IMR-90 (cell line): ENCODE measurements at regions not wholly inside any gene's neighbourhood (a gene's known extent, or its start where the extent isn't known, plus 50 kb on each side); places are given as distances from the start of the nearest gene placed in this dataset.

Experiments used
- ATAC-seq: fragments of 200-7000 bp; cut with Tn5 transposase; 2 replicates; pipeline ENCODE4 v1.9.1; 2020; ENCODE audit warnings: low read depth, mild to moderate bottlenecking, moderate library complexity
- BruUV-seq: library from RNA; stranded (reverse); fragments of 400-500 nt; replicated peaks from 2 replicates; lab custom pipeline; 2021; lab: Mats Ljungman, UMichigan
- CTCF ChIA-PET: fragments of 300-600 bp; formaldehyde crosslinking; extraction: SDS; loops from one replicate; lab custom pipeline; 2021; ENCODE audit warnings: antibody characterized with exemption; lab: Yijun Ruan, JAX
- POLR2A ChIA-PET: fragments of 300-600 bp; sonication (Branson Sonifier 250); formaldehyde crosslinking; loops from one replicate; lab custom pipeline; 2022; ENCODE audit warnings: antibody characterized with exemption; ENCODE audit not compliant: unreplicated experiment; lab: Charles Lee
- DNase-seq: peaks from one replicate; pipeline ENCODE4 v3.0.0; 2013
- H2AFZ ChIP-seq: replicated peaks from 2 replicates; pipeline ENCODE3; 2013; ENCODE audit warnings: low read length, mild to moderate bottlenecking; ENCODE audit not compliant: poor library complexity
- H2AK5ac ChIP-seq: 2 replicates; pipeline ENCODE4 v1.6.1; 2013; ENCODE audit warnings: low read depth, low read length, inconsistent platforms
- H2AK9ac ChIP-seq: replicated peaks from 2 replicates; pipeline ENCODE3; 2013; ENCODE audit warnings: mild to moderate bottlenecking, low read depth, low read length, moderate library complexity; ENCODE audit not compliant: poor library complexity
- H2BK120ac ChIP-seq: 2 replicates; pipeline ENCODE4 v1.6.1; 2013; ENCODE audit warnings: low read depth, low read length, inconsistent platforms
- H2BK15ac ChIP-seq: 3 replicates; pipeline ENCODE4 v1.6.1; 2013; ENCODE audit warnings: low read depth, low read length, inconsistent platforms
- H2BK20ac ChIP-seq: 2 replicates; pipeline ENCODE4 v1.6.1; 2013; ENCODE audit warnings: low read depth, mild to moderate bottlenecking, inconsistent platforms, low read length, moderate library complexity
- H2BK5ac ChIP-seq: 2 replicates; pipeline ENCODE4 v1.6.1; 2013; ENCODE audit warnings: mild to moderate bottlenecking, low read depth, low read length, inconsistent platforms; ENCODE audit not compliant: poor library complexity, severe bottlenecking
- H3K14ac ChIP-seq: replicated peaks from 2 replicates; pipeline ENCODE4 v1.6.1; 2013; ENCODE audit warnings: low read depth, low read length, inconsistent platforms
- H3K18ac ChIP-seq: 2 replicates; pipeline ENCODE4 v1.6.1; 2013; ENCODE audit warnings: low read depth, low read length, control low read depth
- H3K23ac ChIP-seq: 2 replicates; pipeline ENCODE4 v1.6.1; 2013; ENCODE audit warnings: low read depth, low read length, inconsistent platforms
- H3K27ac ChIP-seq: 2 replicates; pipeline ENCODE4 v1.5.1; 2013; ENCODE audit warnings: mild to moderate bottlenecking, control low read depth, low read length; ENCODE audit not compliant: insufficient read depth
- H3K27me3 ChIP-seq: 2 replicates; pipeline ENCODE4 v1.6.1; 2013; ENCODE audit warnings: low read length; ENCODE audit not compliant: control insufficient read depth, insufficient read depth
- H3K36me3 ChIP-seq: 2 replicates; pipeline ENCODE4 v1.6.1; 2013; ENCODE audit warnings: low read length, mixed read lengths; ENCODE audit not compliant: control insufficient read depth, insufficient read depth
- H3K4ac ChIP-seq: 2 replicates; pipeline ENCODE4 v1.6.1; 2013; ENCODE audit warnings: low read depth, low read length, inconsistent platforms
- H3K4me1 ChIP-seq: 2 replicates; pipeline ENCODE4 v1.6.1; 2013; ENCODE audit warnings: low read length, mixed read lengths; ENCODE audit not compliant: control insufficient read depth, insufficient read depth
- H3K4me2 ChIP-seq: 2 replicates; pipeline ENCODE4 v1.6.1; 2013; ENCODE audit warnings: low read depth, mild to moderate bottlenecking, control low read depth, low read length, moderate library complexity
- H3K4me3 ChIP-seq: 2 replicates; pipeline ENCODE4 v1.5.1; 2013; ENCODE audit warnings: low read depth, mild to moderate bottlenecking, control low read depth, low read length, moderate library complexity; ENCODE audit not compliant: insufficient read depth
- H3K56ac ChIP-seq: 2 replicates; pipeline ENCODE4 v1.6.1; 2013; ENCODE audit warnings: low read length, inconsistent platforms; ENCODE audit not compliant: insufficient read depth; ENCODE audit errors: extremely low read depth
- H3K79me1 ChIP-seq, 2 experiments: 2 replicates each; pipeline ENCODE4 v1.6.1; 2013; ENCODE audit warnings: low read length in 2 of 2, inconsistent platforms in 1 of 2, low read depth in 1 of 2
- H3K9ac ChIP-seq: 2 replicates; pipeline ENCODE4 v1.6.1; 2013; ENCODE audit warnings: low read depth, low read length, control low read depth
- H3K9me1 ChIP-seq: 2 replicates; pipeline ENCODE4 v1.6.1; 2013; ENCODE audit warnings: low read length, inconsistent platforms; ENCODE audit not compliant: insufficient read depth
- H3K9me3 ChIP-seq: 2 replicates; pipeline ENCODE4 v1.6.1; 2013; ENCODE audit warnings: low read length; ENCODE audit not compliant: control insufficient read depth, insufficient read depth
- H4K20me1 ChIP-seq: 2 replicates; pipeline ENCODE4 v1.6.1; 2013; ENCODE audit warnings: low read length, inconsistent platforms; ENCODE audit not compliant: insufficient read depth
- H4K5ac ChIP-seq: 2 replicates; pipeline ENCODE4 v1.6.1; 2013; ENCODE audit warnings: mild to moderate bottlenecking, low read depth, low read length, control low read depth
- H4K8ac ChIP-seq, 2 experiments: 2 replicates each; pipeline ENCODE4 v1.6.1; 2013; ENCODE audit warnings: low read depth in 2 of 2, low read length in 2 of 2, control low read depth in 1 of 2, inconsistent platforms in 1 of 2
- H4K91ac ChIP-seq: 2 replicates; pipeline ENCODE4 v1.6.1; 2013; ENCODE audit warnings: low read depth, low read length, inconsistent platforms; ENCODE audit not compliant: insufficient read depth
- BHLHE40 ChIP-seq: fragments of 150-350 bp; IDR thresholded peaks from 2 replicates; pipeline ENCODE4 v1.6.1; 2016; ENCODE audit warnings: mild to moderate bottlenecking, low read depth, low read length
- CEBPB ChIP-seq: IDR thresholded peaks from 2 replicates; pipeline ENCODE4 v1.6.1; 2012; ENCODE audit warnings: low read depth, low read length, improper control_type of control experiment
- CHD1 ChIP-seq: IDR thresholded peaks from 2 replicates; pipeline ENCODE4 v1.6.1; 2012; ENCODE audit warnings: low read depth, low read length, improper control_type of control experiment
- CTCF ChIP-seq: conservative IDR thresholded peaks from 2 replicates; pipeline ENCODE4 v1.5.1; 2012; ENCODE audit warnings: mild to moderate bottlenecking, low read depth, low read length, improper control_type of control experiment
- ELK1 ChIP-seq: fragments of 150-350 bp; IDR thresholded peaks from 2 replicates; pipeline ENCODE4 v1.6.1; 2016; ENCODE audit warnings: low read depth, mild to moderate bottlenecking, low read length, moderate library complexity, borderline replicate concordance
- FOS ChIP-seq: fragments of 150-350 bp; IDR thresholded peaks from 2 replicates; pipeline ENCODE4 v1.6.1; 2016; ENCODE audit warnings: low read depth, low read length
- MAFK ChIP-seq: IDR thresholded peaks from 2 replicates; pipeline ENCODE4 v1.6.1; 2012; ENCODE audit warnings: low read depth, low read length, improper control_type of control experiment
- MAZ ChIP-seq: IDR thresholded peaks from 2 replicates; pipeline ENCODE4 v1.6.1; 2012; ENCODE audit warnings: low read depth, mild to moderate bottlenecking, low read length, improper control_type of control experiment, moderate library complexity, borderline replicate concordance
- MXI1 ChIP-seq: IDR thresholded peaks from 2 replicates; pipeline ENCODE4 v1.6.1; 2012; ENCODE audit warnings: low read depth, mild to moderate bottlenecking, low read length, moderate library complexity, borderline replicate concordance
- NFE2L2 ChIP-seq: fragments of 150-350 bp; IDR thresholded peaks from 2 replicates; pipeline ENCODE4 v1.6.1; 2016; ENCODE audit warnings: low read depth, mild to moderate bottlenecking, low read length
- POLR2A ChIP-seq: IDR thresholded peaks from 2 replicates; pipeline ENCODE4 v1.6.1; 2012; ENCODE audit warnings: mild to moderate bottlenecking, low read depth, low read length
- RAD21 ChIP-seq: IDR thresholded peaks from 2 replicates; pipeline ENCODE4 v1.6.1; 2012; ENCODE audit warnings: low read length, improper control_type of control experiment
- RCOR1 ChIP-seq: IDR thresholded peaks from 2 replicates; pipeline ENCODE4 v1.6.1; 2012; ENCODE audit warnings: mild to moderate bottlenecking, low read length, improper control_type of control experiment; ENCODE audit not compliant: insufficient replicate concordance
- RFX5 ChIP-seq: IDR thresholded peaks from 2 replicates; pipeline ENCODE4 v1.8.0; 2012; ENCODE audit warnings: low read depth, mild to moderate bottlenecking, low read length, moderate library complexity
- SMC3 ChIP-seq: fragments of 150-350 bp; IDR thresholded peaks from 2 replicates; pipeline ENCODE4 v1.6.1; 2016; ENCODE audit warnings: low read depth, mild to moderate bottlenecking, antibody characterized with exemption, low read length, moderate library complexity
- USF2 ChIP-seq: fragments of 150-350 bp; IDR thresholded peaks from 2 replicates; pipeline ENCODE4 v1.6.1; 2017; ENCODE audit warnings: mild to moderate bottlenecking, antibody characterized with exemption, low read length, low read depth
- WGBS, 2 experiments: methylation state at CpG; one replicate each; pipeline versions ENCODE4 v1.1.5 to v1.1.7; 2013; ENCODE audit warnings: missing lambda C conversion rate in 2 of 2; ENCODE audit not compliant: insufficient read length in 1 of 2; ENCODE audit errors: extremely low coverage in 2 of 2; 5-methylcytosine and 5-hydroxymethylcytosine counted together
- dilution Hi-C: fragments of 300-500 bp; cut with HindIII; formaldehyde crosslinking; loops from one replicate; pipeline ENCODE4 v1.14.3; 2018; ENCODE audit warnings: low sequenced_read_pairs; ENCODE audit not compliant: unreplicated experiment
- in situ Hi-C: fragments of 300-500 bp; cut with MboI; formaldehyde crosslinking; loops from 3 replicates; pipeline ENCODE4 v1.14.3; 2019; ENCODE audit warnings: low sequenced_read_pairs, inconsistent platforms, mixed read lengths
- intact Hi-C: fragments of 100-400 bp; cut with micrococcal nuclease; formaldehyde crosslinking; loops from 2 replicates; pipeline ENCODE4 v1.10.0; 2022

DNA sequence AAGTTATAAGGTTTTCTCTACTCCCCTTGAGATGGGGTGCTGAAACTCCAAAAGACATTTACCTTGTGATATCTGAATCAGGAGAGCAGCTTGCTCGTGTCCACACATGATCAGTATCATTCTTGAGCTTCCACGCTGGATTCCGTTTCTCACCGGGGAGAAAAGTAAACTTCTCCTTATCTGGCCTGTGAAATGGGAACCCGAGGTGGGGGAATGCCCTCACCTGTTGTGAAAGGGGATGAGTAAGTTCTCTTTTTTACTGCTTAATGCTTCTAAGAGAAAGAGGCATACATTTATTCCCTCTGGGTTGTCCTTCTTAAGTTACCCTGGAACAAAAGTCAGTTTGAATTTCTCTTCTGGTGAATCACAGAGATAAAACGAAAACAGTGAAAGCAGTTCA is 440.5 kb upstream of the ADAMTS9 start:
- no peak overlapping the region for H4K5ac ChIP-seq
- H3K9ac ChIP-seq: no peak overlapping the region
- H3K36me3 ChIP-seq: no peaks in the 10 kb centered on the region
- H3K9me3 ChIP-seq: no peaks in the 10 kb centered on the region
- no peak overlapping the region for H3K27ac ChIP-seq
- in situ Hi-C loops (no loop called here), dilution Hi-C loops (no loop called here), intact Hi-C loops (no loop called here)
- no peak overlapping the region for H2AK9ac ChIP-seq
- H3K14ac ChIP-seq: no peak overlapping the region
- H3K4ac ChIP-seq: no peak overlapping the region
- no peak overlapping the region for H3K4me2 ChIP-seq
- H2AK5ac ChIP-seq: no peak overlapping the region
- TF ChIP-seq FOS: no peak
- no peak for TF ChIP-seq CHD1
- no peak for TF ChIP-seq RCOR1
- TF ChIP-seq MXI1: no peak
- TF ChIP-seq MAFK: no peak
- TF ChIP-seq MAZ: no peak
- no peak for TF ChIP-seq CEBPB
- no peak for TF ChIP-seq BHLHE40
- no peak for TF ChIP-seq NFE2L2
- no peak for TF ChIP-seq POLR2A
- TF ChIP-seq RFX5: no peak
- no peak for TF ChIP-seq SMC3
- TF ChIP-seq USF2: no peak
- no peak for TF ChIP-seq ELK1
- no peak for TF ChIP-seq RAD21
- no peak for TF ChIP-seq CTCF
- no CpG with 5 or more reads among the region's 6 CpGs for WGBS, 2 experiments
- no peak overlapping the region for H4K91ac ChIP-seq
- no peak overlapping the region for H4K8ac ChIP-seq
- ChIA-PET POLR2A (no interaction called here), CTCF (no interaction called here)
- no peak overlapping the region for H2BK120ac ChIP-seq
- DNase-seq (no peak), ATAC-seq (no peak)
- H2BK20ac ChIP-seq: no peak overlapping the region
- no peaks in the 10 kb centered on the region for H4K20me1 ChIP-seq
- H3K9me1 ChIP-seq: no peaks in the 10 kb centered on the region
- no peak overlapping the region for H3K4me3 ChIP-seq
- H3K56ac ChIP-seq: no peak overlapping the region
- no peaks in the 10 kb centered on the region for H3K79me1 ChIP-seq
- H2AFZ ChIP-seq: no peak overlapping the region
- no peaks in the 10 kb centered on the region for H3K4me1 ChIP-seq
- no peak overlapping the region for H3K23ac ChIP-seq
- no peak overlapping the region for H3K18ac ChIP-seq
- no peak overlapping the region for H2BK15ac ChIP-seq
- BruUV-seq: no TSS peak
- H2BK5ac ChIP-seq: no peak overlapping the region
- H3K27me3 ChIP-seq: no peaks in the 10 kb centered on the region
